ENCODE measurements at regions not wholly inside any gene's neighbourhood (a gene's known extent, or its start where the extent isn't known, plus 50 kb on each side); places are given as distances from the start of the nearest gene placed in this dataset.

- Histone ChIP-seq H3K4me1 (ENCODE audit: insufficient read depth, low read length, poor library complexity, severe bottlenecking) (no peaks in the 10 kb centered on the region), H3K4me3 (ENCODE audit: low read depth, low read length, poor library complexity, severe bottlenecking) (no peak overlapping the region), H4K20me1 (ENCODE audit: insufficient read depth, low read length) (no peaks in the 10 kb centered on the region), H3K9me3 (ENCODE audit: low read length) (no peaks in the 10 kb centered on the region), H3K27ac (ENCODE audit: low read depth, low read length, poor library complexity, severe bottlenecking) (no peak overlapping the region), H3K9me2 (ENCODE audit: insufficient read depth, low read length) (no peaks in the 10 kb centered on the region), H3K36me3 (ENCODE audit: insufficient read depth, low read length) (no peaks in the 10 kb centered on the region), H3K79me2 (ENCODE audit: insufficient read depth, low read depth, low read length) (no peaks in the 10 kb centered on the region), H3K4me2 (ENCODE audit: low read length) (no peak overlapping the region), H2AFZ (ENCODE audit: low read length) (no peak overlapping the region)
- POLR2A ChIA-PET, result no interaction called here
- no peak for DNase-seq (ENCODE audit: low spot score)
- BruUV-seq (replicated peaks), result no TSS peak
- intact Hi-C loops (cut with micrococcal nuclease; ENCODE audit: unreplicated experiment), result no loop called here
- CTCF ChIA-PET (ENCODE audit: unreplicated experiment), result no interaction called here
- TF ChIP-seq CTCF (conservative IDR thresholded peaks at IDR 0.05; ENCODE audit: low read length) (no peak), EZH2phosphoT487 (IDR thresholded peaks at IDR 0.05; ENCODE audit: borderline replicate concordance, low read depth, low read length) (no peak)
Observed at GRCh38 chr18:75754433-75754832, 326.9 kb upstream of the SMIM21 start.

- H3K4me2 ChIP-seq (ENCODE audit: low read length), result no peak overlapping the region
- POLR2A ChIA-PET, result no interaction called here
- no peaks in the 10 kb centered on the region for H3K79me2 ChIP-seq (ENCODE audit: insufficient read depth, low read depth, low read length)
- CTCF ChIA-PET (ENCODE audit: unreplicated experiment), result no interaction called here
- intact Hi-C loops (cut with micrococcal nuclease; ENCODE audit: unreplicated experiment), result no loop called here
- H3K27ac ChIP-seq (ENCODE audit: low read depth, low read length, poor library complexity, severe bottlenecking), result no peak overlapping the region
- no peaks in the 10 kb centered on the region for H4K20me1 ChIP-seq (ENCODE audit: insufficient read depth, low read length)
- H3K36me3 ChIP-seq (ENCODE audit: insufficient read depth, low read length), result no peaks in the 10 kb centered on the region
- H3K4me3 ChIP-seq (ENCODE audit: low read depth, low read length, poor library complexity, severe bottlenecking), result no peak overlapping the region
- TF ChIP-seq EZH2phosphoT487 (IDR thresholded peaks at IDR 0.05; ENCODE audit: borderline replicate concordance, low read depth, low read length), result no peak
- TF ChIP-seq CTCF (conservative IDR thresholded peaks at IDR 0.05; ENCODE audit: low read length), result no peak
- H3K9me2 ChIP-seq (ENCODE audit: insufficient read depth, low read length), result no peaks in the 10 kb centered on the region
- no peak overlapping the region for H2AFZ ChIP-seq (ENCODE audit: low read length)
- no peaks in the 10 kb centered on the region for H3K9me3 ChIP-seq (ENCODE audit: low read length)
- BruUV-seq (replicated peaks), result no TSS peak
- H3K4me1 ChIP-seq (ENCODE audit: insufficient read depth, low read length, poor library complexity, severe bottlenecking), result no peaks in the 10 kb centered on the region
- no peak for DNase-seq (ENCODE audit: low spot score)
Observed at GRCh38 chr18:75753753-75754152, 326.2 kb upstream of the SMIM21 start.

GRCh38 chr18:75752740-75753263, 325.3 kb upstream of the SMIM21 start:
- TF ChIP-seq EZH2phosphoT487 (IDR thresholded peaks at IDR 0.05; ENCODE audit: borderline replicate concordance, low read depth, low read length), result no peak
- TF ChIP-seq CTCF (conservative IDR thresholded peaks at IDR 0.05; ENCODE audit: low read length), result no peak
- no peaks in the 10 kb centered on the region for H4K20me1 ChIP-seq (ENCODE audit: insufficient read depth, low read length)
- H3K9me3 ChIP-seq (ENCODE audit: low read length), result no peaks in the 10 kb centered on the region
- H2AFZ ChIP-seq (ENCODE audit: low read length), result no peak overlapping the region
- H3K4me3 ChIP-seq (ENCODE audit: low read depth, low read length, poor library complexity, severe bottlenecking), result no peak overlapping the region
- no TSS peak for BruUV-seq (replicated peaks)
- no peak overlapping the region for H3K4me2 ChIP-seq (ENCODE audit: low read length)
- no peaks in the 10 kb centered on the region for H3K79me2 ChIP-seq (ENCODE audit: insufficient read depth, low read depth, low read length)
- no peak for DNase-seq (ENCODE audit: low spot score)
- POLR2A ChIA-PET, result no interaction called here
- H3K36me3 ChIP-seq (ENCODE audit: insufficient read depth, low read length), result no peaks in the 10 kb centered on the region
- H3K27ac ChIP-seq (ENCODE audit: low read depth, low read length, poor library complexity, severe bottlenecking), result no peak overlapping the region
- no peaks in the 10 kb centered on the region for H3K9me2 ChIP-seq (ENCODE audit: insufficient read depth, low read length)
- H3K4me1 ChIP-seq (ENCODE audit: insufficient read depth, low read length, poor library complexity, severe bottlenecking), result no peaks in the 10 kb centered on the region
- CTCF ChIA-PET (ENCODE audit: unreplicated experiment), result no interaction called here
- intact Hi-C loops (cut with micrococcal nuclease; ENCODE audit: unreplicated experiment), result no loop called here
